Karpas-422 (cell line): ENCODE measurements at regions not wholly inside any gene's neighbourhood (a gene's known extent, or its start where the extent isn't known, plus 50 kb on each side); places are given as distances from the start of the nearest gene placed in this dataset.

ENCODE experiments used
- DNase-seq: peaks from one replicate; pipeline ENCODE4 v3.0.0-alpha.2; 2015
- H2AFZ ChIP-seq: fragments of 200-600 bp; sonication (generic); 2 replicates; pipeline ENCODE4 v1.6.1; 2014; ENCODE audit warnings: antibody characterized with exemption, low read length, mixed read lengths
- H3K27ac ChIP-seq: fragments of 200-600 bp; sonication (generic); 2 replicates; pipeline ENCODE4 v1.5.1; 2014; ENCODE audit warnings: mild to moderate bottlenecking, low read length, moderate library complexity
- H3K27me3 ChIP-seq: fragments of 200-600 bp; sonication (generic); 2 replicates; pipeline ENCODE4 v1.6.1; 2014; ENCODE audit warnings: low read length, mixed read lengths
- H3K36me3 ChIP-seq: fragments of 200-600 bp; sonication (generic); 2 replicates; pipeline ENCODE4 v1.6.1; 2014; ENCODE audit warnings: low read length, mixed read lengths; ENCODE audit not compliant: insufficient read depth
- H3K4me1 ChIP-seq: fragments of 200-600 bp; sonication (generic); 2 replicates; pipeline ENCODE4 v1.6.1; 2014; ENCODE audit warnings: mild to moderate bottlenecking, low read length, mixed read lengths
- H3K4me2 ChIP-seq: fragments of 200-600 bp; sonication (generic); 2 replicates; pipeline ENCODE4 v1.6.1; 2014; ENCODE audit warnings: low read length, low read depth, mild to moderate bottlenecking; ENCODE audit not compliant: poor library complexity, severe bottlenecking
- H3K4me3 ChIP-seq: fragments of 200-600 bp; sonication (generic); 2 replicates; pipeline ENCODE4 v1.5.1; 2014; ENCODE audit warnings: mild to moderate bottlenecking, antibody characterized with exemption, low read length, mixed read lengths
- H3K79me2 ChIP-seq: fragments of 200-600 bp; sonication (generic); 2 replicates; pipeline ENCODE4 v1.6.1; 2014; ENCODE audit warnings: mild to moderate bottlenecking, low read length, mixed read lengths
- H3K9ac ChIP-seq: fragments of 200-600 bp; sonication (generic); 2 replicates; pipeline ENCODE4 v1.6.0; 2014; ENCODE audit warnings: low read length
- H3K9me2 ChIP-seq: fragments of 200-600 bp; sonication (generic), shearing (Covaris generic); replicated peaks from 2 replicates; pipeline ENCODE4 v1.6.0; 2014; ENCODE audit warnings: mild to moderate bottlenecking, low read length, moderate library complexity; ENCODE audit not compliant: insufficient read depth
- H3K9me3 ChIP-seq: fragments of 300-700, 200-600 bp; sonication (generic); 2 replicates; pipeline ENCODE4 v1.6.1; 2014; ENCODE audit warnings: low read length, mixed read lengths
- H4K20me1 ChIP-seq: fragments of 200-600 bp; sonication (generic); 2 replicates; pipeline ENCODE4 v1.6.1; 2014; ENCODE audit warnings: mild to moderate bottlenecking, antibody characterized with exemption, low read length, low read depth; ENCODE audit not compliant: insufficient read depth

DNA sequence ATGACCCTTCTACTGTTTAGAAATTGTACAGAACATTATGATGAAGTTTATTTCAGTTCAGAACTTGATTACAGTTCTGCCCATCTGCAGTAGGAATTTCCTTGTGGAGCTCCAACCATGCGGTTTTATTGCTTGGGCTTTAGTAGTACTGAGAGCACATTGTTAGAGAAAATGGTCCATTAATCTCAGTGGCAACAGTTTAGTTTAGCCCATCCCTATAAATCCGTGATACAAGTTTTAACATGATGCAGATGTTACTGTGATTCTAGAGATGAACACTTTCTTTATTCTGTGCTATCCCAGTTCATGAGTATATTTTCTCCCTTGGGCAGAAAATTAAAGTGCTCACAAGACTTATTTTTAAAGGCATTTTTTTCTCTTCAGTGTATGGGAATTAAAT, 84.8 kb upstream of the FZD8 start:
- Histone ChIP-seq H3K9me3 (no peaks in the 10 kb centered on the region), H3K79me2 (no peaks in the 10 kb centered on the region), H3K4me2 (no peak overlapping the region), H4K20me1 (no peaks in the 10 kb centered on the region), H3K27me3 (no peaks in the 10 kb centered on the region), H2AFZ (no peak overlapping the region), H3K9ac (no peak overlapping the region), H3K27ac (no peak overlapping the region), H3K4me1 (no peaks in the 10 kb centered on the region), H3K36me3 (no peaks in the 10 kb centered on the region), H3K4me3 (no peak overlapping the region), H3K9me2 (no peaks in the 10 kb centered on the region)
- DNase-seq = no peak

DNA sequence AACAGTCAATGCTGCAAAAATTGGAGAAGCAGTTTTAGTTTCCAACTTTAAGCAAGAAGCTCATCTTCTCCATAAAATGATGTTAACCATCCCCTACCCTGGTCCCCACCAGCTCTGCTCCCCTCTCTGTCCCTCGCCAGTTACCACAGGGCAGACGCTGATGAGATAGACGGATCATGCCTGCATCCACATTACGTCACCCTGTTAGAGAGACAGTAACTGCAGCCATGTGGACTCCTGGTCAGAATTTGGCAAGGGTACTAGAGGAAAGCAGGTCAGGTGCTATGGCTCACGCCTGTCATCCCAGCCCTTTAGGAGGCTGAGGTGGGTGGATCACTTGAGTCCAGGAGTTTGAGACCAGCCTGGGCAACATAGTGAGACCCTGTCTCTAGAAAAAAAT, 81.9 kb upstream of the FZD8 start:
- Histone ChIP-seq H3K9me3 (no peaks in the 10 kb centered on the region), H2AFZ (no peak overlapping the region), H4K20me1 (no peaks in the 10 kb centered on the region), H3K79me2 (no peaks in the 10 kb centered on the region), H3K9me2 (no peaks in the 10 kb centered on the region), H3K4me1 (no peaks in the 10 kb centered on the region), H3K4me2 (no peak overlapping the region), H3K27me3 (no peaks in the 10 kb centered on the region), H3K9ac (no peak overlapping the region), H3K27ac (no peak overlapping the region), H3K4me3 (no peak overlapping the region), H3K36me3 (no peaks in the 10 kb centered on the region)
- no peak for DNase-seq

DNA sequence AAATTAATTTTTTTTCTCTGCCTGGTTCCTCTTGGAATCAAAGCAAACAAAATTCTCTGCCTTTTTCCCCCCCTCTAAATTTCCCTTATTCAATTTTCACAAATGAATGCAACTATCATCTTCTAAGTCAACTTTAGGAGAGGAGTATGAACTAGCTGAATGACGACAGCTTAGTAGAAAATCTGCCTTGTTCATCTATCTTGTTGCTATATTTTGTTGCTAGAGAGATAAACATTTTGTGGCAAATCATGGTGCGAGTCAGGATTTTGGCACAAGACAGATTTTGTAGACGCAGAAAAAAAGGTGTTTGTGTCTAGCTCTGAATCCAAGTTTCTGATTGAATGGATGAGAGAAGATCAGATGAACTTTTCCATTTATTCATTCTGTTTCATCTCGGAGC, 81.0 kb upstream of the FZD8 start:
- Histone ChIP-seq H3K9me2 (no peaks in the 10 kb centered on the region), H3K4me3 (no peak overlapping the region), H3K4me2 (no peak overlapping the region), H3K27ac (no peak overlapping the region), H3K4me1 (no peaks in the 10 kb centered on the region), H3K36me3 (no peaks in the 10 kb centered on the region), H3K27me3 (no peaks in the 10 kb centered on the region), H3K9me3 (no peaks in the 10 kb centered on the region), H3K79me2 (no peaks in the 10 kb centered on the region), H3K9ac (no peak overlapping the region), H4K20me1 (no peaks in the 10 kb centered on the region), H2AFZ (no peak overlapping the region)
- no peak for DNase-seq

DNA sequence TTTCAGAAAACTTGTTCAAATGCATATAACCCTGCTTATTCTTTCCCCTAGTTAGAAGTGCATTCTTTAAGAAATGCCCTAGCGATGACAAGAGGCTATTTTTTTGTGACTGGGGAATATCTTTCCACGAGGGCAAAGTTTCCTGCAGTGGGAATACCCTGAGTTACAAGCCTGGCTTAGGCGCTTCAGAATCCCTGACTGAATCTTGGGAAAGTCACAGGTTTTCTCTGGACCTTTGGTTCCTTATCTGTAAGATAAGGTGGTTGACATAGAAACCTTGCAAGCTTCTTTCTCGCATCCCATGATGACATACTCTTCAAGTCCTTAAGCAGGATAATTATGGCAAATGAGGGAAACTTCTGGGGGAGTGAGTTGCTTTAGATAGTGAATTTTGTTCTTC, 80.5 kb upstream of the FZD8 start:
- Histone ChIP-seq H2AFZ (no peak overlapping the region), H3K27me3 (no peaks in the 10 kb centered on the region), H3K36me3 (no peaks in the 10 kb centered on the region), H3K4me2 (no peak overlapping the region), H3K27ac (no peak overlapping the region), H3K4me3 (no peak overlapping the region), H4K20me1 (no peaks in the 10 kb centered on the region), H3K9me3 (no peaks in the 10 kb centered on the region), H3K79me2 (no peaks in the 10 kb centered on the region), H3K4me1 (no peaks in the 10 kb centered on the region), H3K9me2 (no peaks in the 10 kb centered on the region), H3K9ac (no peak overlapping the region)
- no peak for DNase-seq

DNA sequence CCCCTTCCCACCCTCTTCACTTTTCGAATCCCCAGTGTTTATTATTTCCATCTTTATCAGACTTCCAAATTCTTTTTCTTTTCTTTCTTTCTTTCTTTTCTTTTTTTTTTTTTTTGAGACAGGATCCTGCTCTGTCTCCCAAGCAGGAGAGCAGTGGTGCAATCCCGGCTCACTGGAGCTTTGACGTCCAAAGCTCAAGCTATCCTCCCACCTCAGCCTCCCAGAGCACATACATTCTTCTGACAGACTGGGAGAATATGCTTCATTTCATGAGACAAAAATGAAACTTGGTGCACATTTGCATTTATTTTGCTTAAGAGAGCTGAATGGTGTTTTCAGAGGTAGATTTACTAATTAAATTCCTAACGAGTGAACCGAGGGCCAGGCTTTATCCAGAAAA, 80.1 kb upstream of the FZD8 start:
- Histone ChIP-seq H3K4me2 (no peak overlapping the region), H3K4me3 (no peak overlapping the region), H3K9ac (no peak overlapping the region), H4K20me1 (no peaks in the 10 kb centered on the region), H3K4me1 (no peaks in the 10 kb centered on the region), H3K9me2 (no peaks in the 10 kb centered on the region), H3K9me3 (no peaks in the 10 kb centered on the region), H3K27ac (no peak overlapping the region), H3K27me3 (no peaks in the 10 kb centered on the region), H3K79me2 (no peaks in the 10 kb centered on the region), H3K36me3 (no peaks in the 10 kb centered on the region), H2AFZ (no peak overlapping the region)
- DNase-seq = no peak

DNA sequence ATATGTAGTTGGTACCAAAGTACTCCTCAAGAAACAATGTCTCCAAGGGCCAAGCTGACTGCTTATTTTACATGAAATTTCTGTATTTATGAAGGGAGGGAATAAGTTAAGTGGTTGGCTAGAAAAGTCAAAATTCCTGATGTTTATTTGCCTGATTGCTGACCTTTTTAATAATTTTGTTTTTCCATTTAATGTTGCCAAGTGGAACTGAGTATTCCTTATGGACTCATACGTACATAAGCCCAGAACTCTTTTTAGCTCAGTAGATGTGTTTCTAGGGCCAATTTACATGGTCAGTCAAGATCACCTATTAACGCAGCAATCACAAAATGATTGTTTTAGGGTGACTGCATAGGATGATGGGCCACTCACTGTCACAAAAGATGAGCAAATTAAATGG, 78.3 kb upstream of the FZD8 start:
- DNase-seq = no peak
- no peaks in the 10 kb centered on the region for H3K9me2 ChIP-seq
- no peak overlapping the region for H3K4me2 ChIP-seq
- no peaks in the 10 kb centered on the region for H3K9me3 ChIP-seq
- H3K79me2 ChIP-seq = no peaks in the 10 kb centered on the region
- no peak overlapping the region for H3K4me3 ChIP-seq
- H3K27ac ChIP-seq = no peak overlapping the region
- H3K36me3 ChIP-seq = no peaks in the 10 kb centered on the region
- peaks cover 3% of the 10 kb centered on the region; the same call in 1 of the 2 replicates for H3K4me1 ChIP-seq
- no peak overlapping the region for H2AFZ ChIP-seq
- H3K9ac ChIP-seq = no peak overlapping the region
- H3K27me3 ChIP-seq = no peaks in the 10 kb centered on the region
- H4K20me1 ChIP-seq = no peaks in the 10 kb centered on the region

DNA sequence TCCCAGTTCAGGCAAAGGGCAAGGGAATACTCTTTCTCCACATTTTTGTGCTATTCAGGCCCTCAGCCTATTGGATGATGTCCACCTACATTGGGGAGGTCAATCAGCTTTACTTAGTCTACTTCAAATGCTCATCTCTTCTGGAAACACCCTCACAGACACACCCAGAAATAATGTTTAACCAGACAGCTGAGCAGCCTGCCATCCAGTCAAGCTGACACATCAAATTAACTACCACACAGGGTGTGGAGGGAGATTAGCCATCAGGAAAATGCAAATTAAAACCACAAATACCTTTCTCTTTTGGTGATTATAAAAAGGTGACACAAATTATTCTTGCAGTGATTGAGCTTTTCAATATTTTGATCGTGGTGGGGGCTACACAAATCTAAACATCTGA, 74.7 kb upstream of the FZD8 start:
- peaks cover 3% of the 10 kb centered on the region; the same call in 1 of the 2 replicates for H3K4me1 ChIP-seq
- no peak overlapping the region for H3K4me3 ChIP-seq
- no peaks in the 10 kb centered on the region for H3K79me2 ChIP-seq
- no peak for DNase-seq
- H2AFZ ChIP-seq = no peak overlapping the region
- H3K9ac ChIP-seq = no peak overlapping the region
- H3K4me2 ChIP-seq = no peak overlapping the region
- H3K27me3 ChIP-seq = no peaks in the 10 kb centered on the region
- H4K20me1 ChIP-seq = no peaks in the 10 kb centered on the region
- H3K9me3 ChIP-seq = no peaks in the 10 kb centered on the region
- H3K9me2 ChIP-seq = no peaks in the 10 kb centered on the region
- no peak overlapping the region for H3K27ac ChIP-seq
- H3K36me3 ChIP-seq = no peaks in the 10 kb centered on the region

DNA sequence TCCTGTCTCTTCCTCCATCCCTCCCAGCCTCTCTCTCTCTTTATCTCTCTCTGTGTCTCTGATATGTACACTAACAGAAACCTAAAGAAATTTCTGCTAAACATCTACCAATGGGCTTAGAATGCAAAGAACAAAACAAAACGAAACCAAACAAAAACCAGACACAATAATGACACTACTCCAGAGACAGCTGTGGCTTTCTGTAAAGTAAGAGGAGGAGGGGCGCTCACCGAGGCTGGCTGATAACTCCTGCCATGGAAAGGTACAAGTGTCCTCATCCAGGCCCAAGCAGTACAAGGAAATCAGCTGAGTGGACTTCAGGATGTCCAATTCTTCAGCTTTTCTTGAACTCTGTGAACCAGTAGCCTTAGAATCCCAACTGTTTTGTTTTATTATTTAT, 70.4 kb upstream of the FZD8 start:
- DNase-seq = no peak

More for the DNA sequence above, 70.4 kb upstream of the FZD8 start:
- Histone ChIP-seq H3K4me1 (peaks cover 3% of the 10 kb centered on the region; the same call in 1 of the 2 replicates), H3K27me3 (no peaks in the 10 kb centered on the region), H3K36me3 (no peaks in the 10 kb centered on the region), H3K79me2 (no peaks in the 10 kb centered on the region), H3K9me3 (no peaks in the 10 kb centered on the region), H2AFZ (no peak overlapping the region), H4K20me1 (no peaks in the 10 kb centered on the region), H3K4me3 (no peak overlapping the region), H3K4me2 (no peak overlapping the region), H3K9me2 (no peaks in the 10 kb centered on the region), H3K9ac (no peak overlapping the region), H3K27ac (no peak overlapping the region)
